SK-N-SH treated with all-trans-retinoic acid at 6 μM for 48 hours (cell line): ENCODE measurements at regions not wholly inside any gene's neighbourhood (a gene's known extent, or its start where the extent isn't known, plus 50 kb on each side); places are given as distances from the start of the nearest gene placed in this dataset.

Experiments used
- ESRRG ChIP-seq: fragments of 250-450 bp; sonication (Bioruptor Pico); IDR thresholded peaks from 2 replicates; pipeline ENCODE4 v1.6.1; 2021; ENCODE audit warnings: mild to moderate bottlenecking
- PATZ1 ChIP-seq: fragments of 250-450 bp; sonication (Bioruptor Pico); IDR thresholded peaks from 2 replicates; pipeline ENCODE4 v1.8.0; 2020; ENCODE audit warnings: mild to moderate bottlenecking, moderate library complexity, borderline replicate concordance
- RARB ChIP-seq: fragments of 250-450 bp; sonication (Bioruptor Pico); IDR thresholded peaks from 2 replicates; pipeline ENCODE4 v1.8.0; 2021; ENCODE audit warnings: mild to moderate bottlenecking, moderate library complexity
- ZFP3 ChIP-seq: fragments of 250-450 bp; sonication (Bioruptor Pico); IDR thresholded peaks from 2 replicates; pipeline ENCODE4 v1.5.0; 2020; ENCODE audit warnings: mild to moderate bottlenecking, moderate library complexity

GRCh38 chr6:9178071-9178470 is 742.7 kb upstream of the SLC35B3 start:
- TF ChIP-seq PATZ1 (CRISPR knock-in tag) (no peak), ZFP3 (CRISPR knock-in tag) (no peak), RARB (no peak), ESRRG (CRISPR knock-in tag) (no peak)
